Left forelimb (tissue), 1 donor: ENCODE measurements at regions not wholly inside any gene's neighbourhood (a gene's known extent, or its start where the extent isn't known, plus 50 kb on each side); places are given as distances from the start of the nearest gene placed in this dataset.
A peak's percentile ranks its signal among the peaks of the same experiment; 100 is the strongest.
"Not testable (repeated sequence)": the region's sequence is repeated elsewhere in the genome, so short reads cannot be mapped to it uniquely, and the experiment has no call there.

ENCODE experiments used
- DNase-seq: peaks from one replicate; pipeline ENCODE4 v3.0.0-alpha.2; 2018; ENCODE audit warnings: low spot score

DNA sequence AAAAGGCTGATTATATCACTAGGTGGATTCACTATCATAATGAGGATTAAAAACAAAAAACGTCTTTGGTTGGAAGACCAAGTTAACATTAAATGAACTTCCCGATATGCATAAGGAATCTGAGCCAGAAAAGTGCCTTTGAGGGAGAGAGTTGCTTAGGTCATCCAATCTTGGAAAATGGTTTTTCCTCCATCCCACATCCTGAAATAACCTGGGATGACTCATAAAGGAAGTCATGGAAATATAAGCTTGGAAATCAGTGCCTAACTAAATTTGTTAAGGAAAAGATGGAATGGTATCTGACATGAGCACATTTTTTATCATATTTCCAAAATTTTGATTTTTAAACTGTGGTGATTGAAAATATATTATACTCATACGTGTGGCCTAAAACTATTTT, 66.0 kb downstream of the KBTBD8 start:
- no peak for DNase-seq

DNA sequence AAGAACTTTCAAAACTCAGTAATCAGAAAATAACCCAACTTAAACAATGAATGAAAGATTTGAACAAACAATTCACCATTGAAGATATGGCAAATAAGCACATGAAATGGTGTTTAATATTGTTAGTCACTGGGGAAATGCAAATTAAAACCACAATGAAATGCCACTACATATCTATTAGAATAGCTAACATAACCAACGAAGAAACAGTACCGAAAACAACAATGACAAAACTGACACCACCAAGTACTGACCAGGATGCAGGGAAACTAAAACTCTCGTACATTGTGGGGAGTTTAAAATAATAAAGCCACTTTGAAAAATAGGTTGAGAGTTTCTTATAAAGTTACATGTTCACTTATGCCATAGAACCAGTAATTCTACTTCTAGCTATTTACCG, 69.1 kb downstream of the KBTBD8 start:
- DNase-seq: no peak

DNA sequence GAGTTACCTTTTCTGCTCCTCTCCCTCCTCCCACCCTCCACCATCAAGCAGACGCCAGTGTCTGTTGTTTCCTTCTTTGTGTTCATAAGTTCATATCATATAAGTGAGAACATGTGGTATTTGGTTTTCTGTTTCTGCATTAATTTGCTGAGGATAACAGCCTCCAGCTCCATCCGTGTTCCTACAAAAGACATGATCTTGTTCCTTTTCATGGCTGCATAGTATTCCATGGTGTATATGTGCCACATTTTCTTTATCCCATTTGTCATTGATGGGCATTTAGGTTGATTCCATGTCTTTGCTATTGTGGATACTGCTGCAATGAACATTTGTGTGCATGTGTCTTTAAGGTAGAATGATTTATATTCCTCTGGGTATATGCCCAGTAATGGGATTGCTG, 74.5 kb downstream of the KBTBD8 start:
- DNase-seq: not testable (repeated sequence)

DNA sequence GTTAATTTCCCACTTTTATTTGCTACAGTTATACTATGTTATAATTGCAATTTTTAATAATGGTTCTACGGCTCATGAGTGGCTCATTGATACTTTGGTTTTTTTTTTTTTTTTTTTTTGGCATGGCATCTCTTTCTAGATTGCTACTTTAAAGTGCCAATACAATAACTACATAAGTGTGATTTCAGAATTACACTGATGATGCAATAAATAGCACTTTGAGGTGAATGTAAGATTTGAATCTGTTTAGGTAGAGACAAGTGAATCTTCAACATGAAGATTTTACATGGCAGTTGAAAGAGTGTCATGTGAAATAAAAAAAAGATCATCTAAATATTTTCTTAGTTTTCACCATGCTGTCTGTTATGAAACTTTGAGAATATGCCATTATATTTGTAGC, 75.7 kb downstream of the KBTBD8 start:
- no peak for DNase-seq

DNA sequence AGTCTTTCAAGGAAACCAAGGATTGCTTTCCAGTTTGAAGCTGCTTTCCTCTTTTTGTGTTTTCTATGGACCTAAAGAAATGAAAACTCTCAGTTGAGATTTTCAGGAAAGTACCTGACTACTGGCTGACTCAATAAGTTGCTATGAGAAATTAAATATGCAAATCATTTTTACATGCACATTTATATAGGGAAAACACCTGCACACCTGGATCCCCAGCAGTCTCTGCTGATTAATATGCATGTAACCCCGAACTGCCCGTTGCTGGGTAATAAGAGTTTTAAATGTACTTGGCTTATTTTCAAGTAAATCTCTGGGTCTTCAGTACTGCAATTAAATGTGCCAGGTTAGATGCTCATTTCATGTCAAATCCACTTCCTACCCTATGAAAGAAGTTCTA, 77.2 kb downstream of the KBTBD8 start:
- no peak for DNase-seq

DNA sequence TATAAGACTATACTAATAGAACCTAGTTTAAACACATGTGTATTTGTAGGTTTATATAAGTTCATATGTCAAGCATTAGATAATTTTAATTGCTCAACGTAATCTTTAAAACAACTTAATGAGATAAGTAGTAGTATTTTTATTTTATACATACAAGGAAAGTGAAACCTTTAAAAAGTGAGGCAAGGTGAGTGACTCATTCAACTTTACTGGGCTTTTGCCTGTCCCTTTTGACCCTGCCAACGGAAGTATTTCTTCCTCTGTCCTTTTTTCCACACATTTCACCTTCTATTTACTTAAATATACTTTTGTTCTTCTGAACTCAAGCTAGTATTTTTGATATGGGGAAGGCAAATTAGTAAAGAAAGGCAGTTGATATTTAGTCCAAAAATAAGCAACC, 78.5 kb downstream of the KBTBD8 start:
- no peak for DNase-seq

DNA sequence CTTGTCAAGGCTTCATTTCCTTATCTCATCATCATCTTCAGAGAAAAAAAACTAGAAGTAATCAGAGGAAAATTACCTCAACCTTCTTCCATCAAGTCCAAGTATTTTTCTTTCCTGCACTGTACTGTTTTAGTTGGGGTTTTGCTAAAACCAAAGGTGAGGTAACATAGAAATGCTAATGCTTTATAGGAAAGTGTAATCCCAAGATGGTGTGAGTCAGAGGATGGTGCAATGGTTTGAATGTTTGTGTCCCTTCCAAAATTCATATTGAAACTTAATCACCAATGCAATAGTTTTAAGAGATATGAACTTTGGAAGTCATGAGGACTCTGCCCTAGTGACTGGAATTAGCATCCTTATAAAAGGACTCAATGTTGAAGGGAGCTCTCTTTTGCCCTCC, 79.5 kb downstream of the KBTBD8 start:
- no peak for DNase-seq

DNA sequence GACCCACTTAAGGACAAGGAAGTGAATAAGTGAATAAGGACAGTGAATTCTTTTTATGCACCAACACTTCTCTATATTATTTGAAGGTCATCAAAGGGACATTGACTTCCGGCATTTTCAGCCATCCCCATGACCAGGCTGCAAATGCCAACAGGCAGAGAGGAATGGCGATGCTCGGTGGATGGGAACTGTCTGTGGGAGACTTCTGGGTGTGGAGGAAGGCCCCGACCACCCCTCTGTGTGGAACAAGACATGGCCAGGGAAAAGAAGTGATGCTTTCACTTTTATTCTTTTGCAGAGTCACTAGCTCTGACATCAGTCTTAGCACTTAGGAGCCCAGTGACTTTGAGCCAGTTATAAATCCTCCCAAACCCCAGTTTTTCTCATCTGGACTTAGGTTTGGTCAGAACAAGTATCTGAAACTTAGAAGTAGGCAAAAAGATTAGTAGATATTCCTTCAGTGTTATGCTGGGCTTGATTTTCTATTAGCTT, 84.5 kb downstream of the KBTBD8 start:
- DNase-seq: no peak

DNA sequence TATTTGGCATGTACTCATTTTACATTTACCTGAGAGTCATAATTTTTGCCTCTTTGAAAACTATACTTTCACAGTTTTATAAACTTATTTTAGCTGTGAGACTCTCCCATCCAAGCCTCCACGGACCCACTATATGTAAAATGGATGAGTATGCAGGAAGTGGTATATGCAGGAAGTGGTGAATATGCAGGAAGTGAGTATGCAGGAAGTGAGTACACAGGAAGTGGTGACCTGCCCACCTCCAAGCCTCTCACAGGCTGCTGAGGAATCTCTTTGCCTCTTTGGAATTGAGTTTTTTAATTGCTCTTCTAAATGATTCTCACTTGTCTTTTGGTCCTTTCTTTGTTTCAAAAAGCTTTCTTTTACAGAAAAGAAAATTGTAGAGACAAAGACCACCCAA, 85.2 kb downstream of the KBTBD8 start:
- no peak for DNase-seq

DNA sequence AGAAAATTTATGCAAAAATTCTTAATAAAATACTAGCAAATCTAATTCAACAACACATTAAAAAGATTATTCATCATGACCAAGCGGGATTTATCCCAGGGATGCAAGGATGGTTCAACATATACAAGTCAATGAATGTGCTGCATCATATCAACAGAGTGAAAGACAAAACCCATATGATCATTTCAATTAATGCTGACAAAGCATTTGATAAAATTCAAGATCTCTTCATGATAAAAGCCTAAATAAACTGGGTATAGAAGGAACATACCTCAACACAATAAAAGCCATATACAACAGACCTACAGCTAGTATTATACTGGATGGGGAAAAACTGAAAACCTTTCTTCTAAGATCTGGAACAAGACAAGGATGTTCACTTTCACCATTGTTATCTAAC, 89.7 kb downstream of the KBTBD8 start:
- no peak for DNase-seq

DNA sequence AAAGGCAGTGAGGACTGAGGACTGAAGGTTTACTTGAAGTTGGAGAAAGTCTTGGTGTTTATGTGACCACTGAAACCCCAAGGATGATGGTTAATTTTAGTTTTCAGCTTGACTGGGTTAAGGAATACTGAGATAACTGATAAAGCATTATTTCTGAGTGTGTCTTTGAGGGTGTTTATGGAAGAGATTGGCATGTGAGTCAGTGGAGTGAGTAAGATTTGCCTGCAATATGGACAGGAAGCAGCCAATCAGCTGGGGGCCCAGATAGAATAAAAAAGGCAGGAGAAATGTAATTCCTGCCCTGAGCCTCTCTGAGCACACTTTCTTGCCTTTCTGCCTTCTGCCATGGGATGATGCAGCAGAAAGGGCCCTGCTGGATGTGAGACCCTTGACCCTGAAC, 92.4 kb downstream of the KBTBD8 start:
- DNase-seq: no peak

DNA sequence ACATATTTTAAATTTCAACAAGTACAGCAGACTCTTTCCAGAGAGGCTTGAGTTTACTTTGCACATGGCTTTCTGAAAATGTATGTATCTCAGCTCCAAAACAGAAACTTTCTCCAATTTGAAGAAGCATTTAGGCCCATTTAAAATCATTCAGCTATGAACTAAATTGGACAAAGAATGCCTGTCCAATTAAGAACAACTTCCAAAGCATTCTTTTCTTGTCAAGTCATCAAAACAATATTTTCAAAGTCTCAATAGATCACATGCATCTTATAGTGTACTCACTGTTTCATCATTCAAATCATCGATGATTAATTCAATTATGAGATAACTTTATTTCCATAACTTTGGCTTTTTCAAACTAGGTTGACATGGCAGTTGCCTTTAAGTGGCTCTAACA, 95.2 kb downstream of the KBTBD8 start:
- no peak for DNase-seq

DNA sequence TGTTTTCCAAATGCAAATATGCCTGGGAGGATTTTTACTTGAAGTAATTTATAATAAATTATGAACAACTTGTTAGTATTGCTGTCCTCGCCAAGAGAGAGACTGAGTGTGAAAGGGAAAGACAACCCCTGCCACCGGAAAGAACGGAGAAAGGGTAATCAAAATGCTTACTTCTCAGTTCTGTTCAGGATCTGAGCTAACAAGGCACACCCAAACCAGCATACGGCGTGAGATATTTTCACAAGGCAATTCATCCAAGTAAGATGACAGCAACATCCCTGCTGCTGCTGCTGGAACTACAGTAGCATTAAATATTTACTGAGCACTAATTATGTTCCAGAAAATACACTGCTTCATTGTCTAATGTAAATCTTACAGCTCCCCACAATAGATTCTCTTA, 96.1 kb downstream of the KBTBD8 start:
- no peak for DNase-seq

DNA sequence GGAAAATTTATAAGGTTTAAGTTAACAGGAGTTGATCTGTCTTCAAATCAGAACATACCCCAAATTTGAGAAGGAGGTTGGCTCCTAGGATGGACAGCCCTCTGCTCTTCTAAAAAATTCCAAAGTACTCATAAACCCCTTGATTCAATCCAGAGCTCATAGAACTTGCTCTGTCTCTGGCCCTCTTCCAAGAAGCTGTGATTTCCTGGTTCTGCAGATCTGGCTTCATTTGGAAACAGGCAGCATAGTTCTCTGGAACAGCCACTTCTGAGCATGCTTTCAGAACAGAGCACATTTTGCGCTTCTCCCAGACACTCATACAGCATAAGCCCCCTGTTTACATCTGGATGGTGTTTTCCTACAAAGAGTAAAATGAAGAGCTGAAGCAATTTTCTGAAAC, 96.7 kb downstream of the KBTBD8 start:
- no peak for DNase-seq

DNA sequence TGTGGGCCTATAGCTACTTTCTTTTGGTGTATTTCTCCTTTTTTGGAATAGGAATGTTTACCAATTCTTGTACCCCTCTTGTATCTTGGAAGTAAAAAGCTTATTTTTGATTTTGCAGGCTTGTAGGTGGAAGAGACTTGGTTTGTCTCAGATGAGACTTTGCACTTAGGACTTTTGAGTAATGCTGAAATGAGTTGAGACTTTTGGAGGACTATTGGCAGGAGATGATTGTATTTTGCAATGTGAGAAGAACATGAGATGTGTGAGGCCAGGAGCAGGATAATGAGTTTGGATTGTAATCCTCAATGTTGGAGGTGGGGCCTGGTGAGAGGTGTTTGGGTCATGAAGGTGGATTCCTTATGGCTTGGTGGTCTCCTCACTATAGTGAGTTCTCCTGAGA, 106.3 kb downstream of the KBTBD8 start:
- DNase-seq: no peak

DNA sequence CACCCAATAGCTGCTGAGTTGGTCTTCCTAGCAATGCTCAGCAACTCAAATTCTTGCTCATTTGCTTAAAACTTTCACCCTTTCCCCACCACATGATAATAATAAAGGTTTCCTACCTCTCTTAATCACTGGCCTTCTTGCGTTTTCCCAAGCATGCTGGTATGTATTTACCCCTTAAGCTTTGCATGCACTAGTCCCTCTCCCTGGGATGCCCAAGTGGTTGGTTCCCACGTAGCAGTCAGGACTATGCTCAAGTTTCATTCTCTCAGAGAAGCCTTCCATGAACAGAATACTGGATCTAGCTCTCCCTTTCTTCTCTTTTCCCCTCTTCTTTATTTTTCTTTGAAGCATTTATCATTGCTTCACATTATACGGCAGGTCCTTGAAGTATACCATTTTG, 108.8 kb downstream of the KBTBD8 start:
- no peak for DNase-seq

DNA sequence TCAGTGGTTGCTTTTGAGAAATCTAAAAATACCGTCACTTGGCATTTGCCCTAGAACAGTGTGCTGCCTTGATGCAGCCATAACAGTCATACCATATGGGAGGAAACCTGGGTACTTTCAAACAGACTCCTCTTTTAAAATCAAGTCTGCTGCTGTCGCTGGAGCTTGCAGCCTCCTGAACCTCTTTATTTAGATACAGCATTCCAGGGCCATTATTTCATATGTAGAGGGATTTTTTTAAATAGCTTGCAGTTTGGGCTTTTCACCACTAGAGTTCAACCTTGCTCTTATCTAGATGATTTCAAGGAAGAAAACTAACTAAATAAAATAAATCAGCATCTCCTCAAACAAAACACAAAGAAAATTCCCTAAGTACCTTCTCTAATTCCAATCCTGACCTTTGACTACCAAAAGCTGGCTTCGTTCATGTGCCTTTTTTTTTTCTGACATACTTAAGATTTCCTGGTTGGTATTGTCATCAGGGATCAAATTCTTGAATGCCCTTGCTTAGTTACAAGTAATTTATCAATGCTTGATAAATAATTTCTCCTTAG, 111.6 kb downstream of the KBTBD8 start:
- no peak for DNase-seq

DNA sequence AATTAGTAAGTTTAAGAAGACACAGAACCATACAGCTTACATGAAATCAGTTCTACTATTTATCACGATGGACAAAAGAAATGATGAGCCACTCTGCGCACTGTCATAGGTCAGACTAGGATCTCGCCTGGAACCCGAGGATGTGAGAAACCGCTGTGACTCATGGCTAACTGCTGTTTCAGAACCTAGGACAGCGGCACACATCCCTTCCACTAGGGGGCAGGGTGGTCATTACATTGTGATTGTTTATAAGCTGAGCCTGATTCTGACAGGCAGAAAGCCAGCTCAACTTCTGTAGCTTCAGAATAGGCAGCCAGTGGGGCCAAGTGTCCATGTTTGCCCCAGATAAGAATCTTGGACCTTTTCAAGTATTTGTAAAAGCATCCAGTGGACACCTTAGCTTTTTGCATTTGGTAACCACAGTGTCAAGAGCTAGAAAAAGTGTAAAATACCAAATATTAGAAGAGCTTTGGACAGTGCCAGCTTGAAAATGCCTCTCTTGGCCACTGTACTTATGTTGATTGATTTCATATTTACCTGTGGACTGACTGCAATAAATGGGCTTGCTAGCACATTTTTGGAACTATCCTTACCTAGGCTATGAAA, 115.8 kb downstream of the KBTBD8 start:
- DNase-seq: peak; percentile 87

DNA sequence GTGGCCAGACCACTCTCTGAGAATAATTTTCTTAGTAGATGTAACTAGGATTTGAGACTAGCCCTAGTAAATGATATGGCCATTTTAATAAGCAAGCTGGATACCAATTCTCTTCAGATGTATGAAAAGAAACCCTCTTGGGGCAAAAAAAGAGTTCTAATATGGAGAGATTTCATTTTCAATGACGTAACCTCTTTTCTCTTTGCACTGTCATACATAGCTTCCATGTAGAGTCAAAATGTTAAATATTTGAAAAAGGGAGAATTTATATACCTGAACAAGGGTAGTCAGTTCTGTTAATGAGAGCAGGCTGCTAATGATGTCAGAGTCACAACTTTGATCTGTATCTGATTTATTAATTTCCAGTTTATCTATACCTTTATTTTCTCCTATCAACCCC, 120.0 kb downstream of the KBTBD8 start:
- DNase-seq: no peak

DNA sequence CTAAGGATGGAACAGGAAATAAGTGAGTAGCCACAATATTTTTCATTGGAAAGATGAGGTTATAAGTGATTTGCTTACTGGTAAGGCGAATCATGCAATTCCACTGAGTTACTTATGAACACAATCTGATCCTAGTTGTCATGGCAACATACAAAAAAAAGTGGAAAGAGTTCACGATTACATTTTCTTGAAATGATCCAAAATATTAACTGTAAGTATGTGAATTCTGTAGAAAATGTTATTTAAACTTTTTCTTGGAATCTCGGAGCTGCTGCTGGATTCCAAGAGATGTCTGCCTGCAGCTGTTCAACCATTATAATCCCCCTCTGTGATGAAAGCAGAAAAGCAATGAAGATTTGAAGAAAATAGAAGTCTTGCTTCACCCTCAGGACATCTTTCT, 120.5 kb downstream of the KBTBD8 start:
- no peak for DNase-seq

DNA sequence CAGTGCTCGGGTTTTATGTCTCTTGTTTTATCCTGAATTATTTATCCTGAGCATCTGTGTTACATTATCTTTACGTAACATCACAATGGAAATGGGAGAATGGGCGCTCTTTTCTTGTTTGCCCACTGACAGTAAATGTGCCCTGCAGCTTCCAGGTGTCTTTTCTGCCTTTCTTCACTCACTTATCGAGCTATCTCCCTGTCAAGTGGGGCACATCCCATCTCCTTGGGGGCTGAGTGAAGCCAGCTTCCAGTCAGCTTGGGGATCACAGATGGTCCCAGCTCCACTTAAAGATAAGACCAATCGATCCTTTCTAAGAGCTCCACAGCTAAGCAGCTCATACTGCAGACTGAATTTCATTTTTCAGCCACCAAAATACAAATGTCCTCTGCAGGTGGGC, 125.8 kb downstream of the KBTBD8 start:
- DNase-seq: no peak

DNA sequence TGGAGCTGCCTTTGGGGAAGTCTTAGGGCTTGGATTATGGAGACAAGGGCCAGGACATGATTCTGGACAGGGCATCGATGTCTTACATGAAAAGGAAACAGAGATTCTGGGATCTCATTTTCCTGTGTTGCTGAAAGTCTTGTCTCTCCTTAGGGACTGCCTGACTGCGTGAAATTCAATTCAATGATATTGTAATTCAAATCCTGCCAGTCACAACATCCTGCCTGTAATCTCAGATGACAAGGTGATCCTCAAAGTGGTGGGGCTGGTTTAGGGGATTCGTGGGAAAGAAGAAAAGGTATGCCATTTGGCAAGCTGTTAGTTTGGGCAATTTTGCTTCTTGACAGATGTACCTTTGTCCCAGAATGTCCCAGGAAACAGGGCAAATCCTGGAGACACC, 129.1 kb downstream of the KBTBD8 start:
- no peak for DNase-seq

DNA sequence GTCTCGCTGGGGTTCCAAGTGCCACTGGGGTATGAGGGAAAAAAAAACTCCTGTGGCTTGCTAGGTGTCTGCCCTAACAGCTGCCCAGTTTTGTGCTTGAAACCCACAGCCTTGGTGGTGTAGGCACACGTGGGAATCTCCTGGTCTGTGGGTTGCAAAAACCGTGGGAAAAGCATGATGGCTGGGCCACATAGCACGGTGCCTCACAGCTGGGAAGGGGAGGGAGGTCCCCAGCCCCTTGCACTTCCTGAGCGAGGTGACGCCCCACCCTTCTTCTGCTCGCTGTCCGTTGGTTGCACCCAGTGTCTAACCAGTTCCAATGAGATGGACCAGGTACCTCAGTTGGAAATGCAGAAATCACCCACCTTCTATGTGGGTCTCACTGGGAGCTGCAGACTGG, 144.3 kb downstream of the KBTBD8 start:
- no peak for DNase-seq

DNA sequence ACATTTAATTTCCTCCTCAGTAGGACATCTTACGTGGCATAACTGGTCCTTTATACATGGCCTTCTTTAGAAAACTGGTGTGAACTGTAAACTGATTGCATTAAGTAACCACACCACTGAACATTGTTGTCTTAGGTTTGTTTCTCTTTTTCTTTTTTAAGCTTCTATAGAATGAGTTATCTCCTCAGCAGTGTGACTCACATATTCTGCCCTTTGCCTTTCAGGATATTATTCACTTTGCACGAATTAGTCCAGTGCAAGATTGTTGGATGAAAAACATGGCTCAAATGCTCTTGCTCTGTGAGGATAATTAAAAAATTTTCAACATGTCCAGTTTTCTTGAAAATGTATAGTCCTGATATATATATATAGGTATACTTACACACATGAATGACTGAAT, 147.6 kb downstream of the KBTBD8 start:
- no peak for DNase-seq

DNA sequence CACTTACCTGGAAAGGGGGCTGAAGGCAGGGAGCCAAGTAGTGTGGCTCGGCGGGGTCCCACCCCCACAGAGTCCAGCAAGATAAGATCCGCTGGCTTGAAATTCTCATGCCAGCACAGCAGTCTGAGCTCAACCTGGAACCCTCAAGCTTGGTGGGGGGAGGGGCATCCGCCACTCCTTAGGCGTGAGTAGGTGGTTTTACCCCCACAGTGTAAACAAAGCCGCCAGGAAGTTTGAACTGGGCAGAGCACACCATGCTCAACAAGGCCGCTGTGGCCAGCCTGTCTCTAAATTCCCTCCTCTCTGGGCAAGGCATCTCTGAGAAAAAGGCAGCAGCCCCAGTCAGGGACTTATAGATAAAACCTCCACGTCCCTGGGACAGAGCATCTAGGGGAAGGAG, 156.3 kb downstream of the KBTBD8 start:
- DNase-seq: no peak
